Mucosa of descending colon (tissue), 3 donors: ENCODE measurements at regions not wholly inside any gene's neighbourhood (a gene's known extent, or its start where the extent isn't known, plus 50 kb on each side); places are given as distances from the start of the nearest gene placed in this dataset.

Source experiments
- ATAC-seq: fragments of 200-7000 bp; cut with Tn5 transposase; one replicate; pipeline ENCODE4 v1.9.1; 2020; ENCODE audit warnings: mild to moderate bottlenecking, moderate library complexity
- DNase-seq, 3 donors: peaks; one replicate each; pipeline ENCODE4 v3.0.0-alpha.2; 2020
- H3K36me3 ChIP-seq: fragments of 200-600 bp; one replicate; pipeline ENCODE4 v1.8.0; 2021; ENCODE audit warnings: low read depth, mild to moderate bottlenecking
- H3K4me1 ChIP-seq: fragments of 200-600 bp; one replicate; pipeline ENCODE4 v1.8.0; 2021; ENCODE audit warnings: low read depth, mild to moderate bottlenecking
- H3K4me3 ChIP-seq: fragments of 200-600 bp; one replicate; pipeline ENCODE4 v1.8.0; 2021; ENCODE audit warnings: mild to moderate bottlenecking
- H3K9me3 ChIP-seq: fragments of 200-600 bp; one replicate; pipeline ENCODE4 v1.8.0; 2021; ENCODE audit warnings: mild to moderate bottlenecking
- CTCF ChIP-seq: fragments of 200-600 bp; IDR thresholded peaks from one replicate; pipeline ENCODE4 v1.8.0; 2022; ENCODE audit warnings: antibody characterized with exemption, mild to moderate bottlenecking
- intact Hi-C, 2 donors: fragments of 100-400 bp; cut with DNase I in 1 of 2; cut with micrococcal nuclease in 1 of 2; formaldehyde crosslinking; loops; one replicate each; pipeline versions ENCODE4 v1.11.0 to v1.11.1; 2022; cut with DNase I, micrococcal nuclease
- donor health status: DM: no; HTN: no; CAD: no; lungs with moderate emphysema.
- donor health status: DM: no; HTN: no; CAD: no.
- donor health status: DM: no; HTN: yes; CAD: no.

- Histone ChIP-seq H3K4me1 (peaks cover 8% of the 10 kb centered on the region), H3K36me3 (no peaks in the 10 kb centered on the region), H3K9me3 (peaks cover 9% of the 10 kb centered on the region), H3K4me3 (no peak overlapping the region)
- intact Hi-C loops: no loop called here
- DNase-seq: peak in 1 of 3 donors; percentile 15
- no peak for ATAC-seq
- TF ChIP-seq CTCF: no peak
Observed at GRCh38 chr9:93897075-93897970, 57.8 kb downstream of the BARX1 start.

GRCh38 chr9:93896496-93897033 lies 58.6 kb downstream of the BARX1 start:
- Histone ChIP-seq H3K36me3 (no peaks in the 10 kb centered on the region), H3K4me1 (peaks cover 8% of the 10 kb centered on the region), H3K4me3 (no peak overlapping the region), H3K9me3 (peaks cover 14% of the 10 kb centered on the region)
- intact Hi-C loops: no loop called here
- no peak for TF ChIP-seq CTCF
- ATAC-seq (no peak), DNase-seq (no peak)

- TF ChIP-seq CTCF: no peak
- no peaks in the 10 kb centered on the region for H3K36me3 ChIP-seq
- H3K4me1 ChIP-seq: peaks cover 8% of the 10 kb centered on the region
- intact Hi-C loops: no loop called here
- ATAC-seq: no peak
- H3K4me3 ChIP-seq: no peak overlapping the region
- H3K9me3 ChIP-seq: peaks cover 14% of the 10 kb centered on the region
- DNase-seq: peak in 1 of 3 donors; percentile 19
Observed at GRCh38 chr9:93896093-93896492, 59.1 kb downstream of the BARX1 start.

GRCh38 chr9:93895535-93895934 lies 59.6 kb downstream of the BARX1 start:
- Histone ChIP-seq H3K4me1 (peaks cover 8% of the 10 kb centered on the region), H3K36me3 (no peaks in the 10 kb centered on the region), H3K9me3 (peaks cover 14% of the 10 kb centered on the region), H3K4me3 (no peak overlapping the region)
- no peak for ATAC-seq
- intact Hi-C loops: no loop called here
- no peak for TF ChIP-seq CTCF
- peak in 1 of 3 donors; percentile 8 for DNase-seq

- ATAC-seq: no peak
- Histone ChIP-seq H3K4me3 (no peak overlapping the region), H3K9me3 (peaks cover 14% of the 10 kb centered on the region), H3K36me3 (no peaks in the 10 kb centered on the region), H3K4me1 (peaks cover 8% of the 10 kb centered on the region)
- DNase-seq: peak in 1 of 3 donors; percentile 37
- intact Hi-C loops: no loop called here
- TF ChIP-seq CTCF: no peak
Observed at GRCh38 chr9:93894691-93895079, 60.5 kb downstream of the BARX1 start.
